ENCODE measurements at regions not wholly inside any gene's neighbourhood (a gene's known extent, or its start where the extent isn't known, plus 50 kb on each side); places are given as distances from the start of the nearest gene placed in this dataset.

DNA sequence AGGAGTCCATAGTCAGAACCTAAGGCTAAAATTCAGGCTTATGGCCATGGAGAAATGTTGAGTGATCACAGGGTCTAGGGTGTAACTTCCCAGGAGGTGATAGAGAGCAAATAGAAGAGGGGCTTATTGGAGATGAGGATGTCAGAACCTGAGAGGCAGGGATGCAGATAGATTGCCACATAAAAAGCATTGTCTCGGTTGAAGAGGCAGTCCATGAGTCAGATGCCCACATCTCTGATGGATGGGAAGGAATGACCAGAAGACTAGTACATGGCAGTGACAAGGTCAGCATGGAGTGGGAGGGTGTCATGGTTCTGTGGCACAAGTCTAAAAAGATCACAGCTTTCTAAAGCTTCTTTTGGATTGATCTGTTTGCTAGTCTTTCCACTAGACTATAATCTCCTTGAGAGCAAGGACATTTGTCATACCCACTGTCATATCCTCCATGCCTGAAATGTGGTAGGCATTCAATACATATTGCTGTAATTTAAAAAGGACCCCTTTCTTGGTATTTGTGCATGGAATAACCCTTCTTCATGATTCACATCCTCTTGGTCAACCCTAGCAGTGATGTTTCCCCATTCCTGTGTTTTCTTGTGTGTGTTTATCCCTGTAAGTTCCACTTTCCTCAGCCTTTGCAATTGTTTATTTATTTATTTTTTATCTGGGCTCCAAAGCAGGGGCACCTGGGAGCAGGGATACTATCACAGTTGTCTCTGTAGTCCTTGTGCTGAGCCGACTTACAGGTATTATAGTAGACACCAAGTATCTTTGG lies 613.4 kb upstream of the CFAP20DC start:
- TF ChIP-seq POLR2AphosphoS5 (IDR thresholded peaks at IDR 0.05) (no peak), CTCF (IDR thresholded peaks at IDR 0.05) (no peak), EP300 (IDR thresholded peaks at IDR 0.05) (no peak)
